ENCODE measurements at regions not wholly inside any gene's neighbourhood (a gene's known extent, or its start where the extent isn't known, plus 50 kb on each side); places are given as distances from the start of the nearest gene placed in this dataset.

DNA sequence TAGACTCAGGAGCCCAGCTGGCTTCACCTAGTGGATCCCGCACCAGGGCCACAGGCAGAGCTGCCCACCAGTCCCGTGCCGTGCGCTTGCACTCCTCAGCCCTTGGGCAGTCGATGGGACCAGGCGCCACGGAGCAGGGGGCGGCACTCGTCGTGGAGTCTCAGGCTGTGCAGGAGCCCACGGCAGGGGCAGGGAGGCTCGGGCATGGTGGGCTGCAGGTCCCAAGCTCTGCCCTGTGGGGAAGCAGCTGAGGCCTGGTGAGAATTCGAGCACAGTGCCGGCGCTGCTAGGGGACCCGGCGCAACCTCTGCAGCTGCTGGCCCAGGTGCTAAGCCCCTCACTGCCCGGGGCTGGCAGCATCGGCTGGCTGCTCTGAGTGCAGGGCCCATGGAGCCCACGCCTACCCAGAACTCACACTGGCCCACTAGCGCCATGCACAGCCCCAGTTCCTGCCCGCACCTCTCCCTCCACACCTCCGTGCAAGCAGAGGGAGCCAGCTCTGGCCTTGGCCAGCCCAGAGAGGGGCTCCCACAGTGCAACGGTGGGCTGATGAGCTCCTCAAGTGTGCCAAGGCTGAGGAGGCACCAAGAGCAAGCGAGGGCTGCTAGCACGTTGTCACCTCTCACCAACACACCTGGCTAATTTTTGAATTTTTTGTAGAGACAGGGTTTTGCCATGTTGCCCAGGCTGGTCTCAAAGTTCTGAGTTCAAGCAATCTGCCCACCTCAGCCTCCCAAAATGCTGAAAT lies 116.1 kb downstream of the SPTSSA start:
- TF ChIP-seq, protein P1, sequence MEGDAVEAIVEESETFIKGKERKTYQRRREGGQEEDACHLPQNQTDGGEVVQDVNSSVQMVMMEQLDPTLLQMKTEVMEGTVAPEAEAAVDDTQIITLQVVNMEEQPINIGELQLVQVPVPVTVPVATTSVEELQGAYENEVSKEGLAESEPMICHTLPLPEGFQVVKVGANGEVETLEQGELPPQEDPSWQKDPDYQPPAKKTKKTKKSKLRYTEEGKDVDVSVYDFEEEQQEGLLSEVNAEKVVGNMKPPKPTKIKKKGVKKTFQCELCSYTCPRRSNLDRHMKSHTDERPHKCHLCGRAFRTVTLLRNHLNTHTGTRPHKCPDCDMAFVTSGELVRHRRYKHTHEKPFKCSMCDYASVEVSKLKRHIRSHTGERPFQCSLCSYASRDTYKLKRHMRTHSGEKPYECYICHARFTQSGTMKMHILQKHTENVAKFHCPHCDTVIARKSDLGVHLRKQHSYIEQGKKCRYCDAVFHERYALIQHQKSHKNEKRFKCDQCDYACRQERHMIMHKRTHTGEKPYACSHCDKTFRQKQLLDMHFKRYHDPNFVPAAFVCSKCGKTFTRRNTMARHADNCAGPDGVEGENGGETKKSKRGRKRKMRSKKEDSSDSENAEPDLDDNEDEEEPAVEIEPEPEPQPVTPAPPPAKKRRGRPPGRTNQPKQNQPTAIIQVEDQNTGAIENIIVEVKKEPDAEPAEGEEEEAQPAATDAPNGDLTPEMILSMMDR (IDR thresholded peaks at IDR 0.05), result no peak
- no peak for TF ChIP-seq EZH2 (IDR thresholded peaks at IDR 0.05)
